ENCODE measurements at regions not wholly inside any gene's neighbourhood (a gene's known extent, or its start where the extent isn't known, plus 50 kb on each side); places are given as distances from the start of the nearest gene placed in this dataset.

DNA sequence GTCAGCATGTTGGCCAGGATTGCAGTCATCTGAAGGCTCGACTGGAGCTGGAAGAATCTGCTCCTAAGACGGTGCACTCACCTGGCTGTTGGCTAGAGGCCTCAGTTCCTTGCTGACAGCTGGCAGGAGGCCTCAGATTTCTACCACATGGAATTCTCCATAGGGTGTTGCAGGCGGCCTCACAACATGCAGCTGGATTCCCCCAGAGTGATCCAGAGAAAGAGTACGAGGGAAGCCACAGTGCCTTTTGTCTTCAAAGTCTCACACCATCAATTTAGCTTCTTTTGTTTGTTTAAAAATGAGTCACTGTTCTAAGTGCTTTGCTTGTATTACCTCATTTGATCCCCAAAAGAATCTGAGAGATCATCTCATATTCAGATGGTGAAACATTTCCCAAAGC is 65.5 kb upstream of the FYN start:
- no peak overlapping the region; a peak in 1 of 4 replicates for H3K9ac ChIP-seq (ENCODE audit: insufficient read depth in 1 of 2, low read depth in 2 of 2, low read length in 2 of 2)
- peaks cover 12 to 16% of the 10 kb centered on the region in 2 experiments for H3K27me3 ChIP-seq (ENCODE audit: control insufficient read depth in 2 of 2, insufficient read depth in 2 of 2, low read length in 2 of 2)
- no peaks in the 10 kb centered on the region for H3K36me3 ChIP-seq (ENCODE audit: control insufficient read depth, insufficient read depth, low read length)
- ATAC-seq (no peak), FAIRE-seq (no peak), DNase-seq (ENCODE audit: extremely low read depth in 1 of 4, low spot score in 3 of 4) (no peak)
- no peak overlapping the region for H2AFZ ChIP-seq (ENCODE audit: low read depth, low read length)
- no peaks in the 10 kb centered on the region for H3K4me1 ChIP-seq (replicated peaks in 1 of 2; ENCODE audit: control insufficient read depth in 2 of 2, insufficient read depth in 2 of 2, low read length in 2 of 2)
- no peak overlapping the region for H3K4me2 ChIP-seq (ENCODE audit: insufficient read depth, low read length)
- intact Hi-C loops (cut with micrococcal nuclease) (no loop called here), in situ Hi-C loops (cut with MboI) (no loop called here)
- no peak overlapping the region for H3K27ac ChIP-seq (ENCODE audit: extremely low read depth, low read depth, low read length)
- H3K9me1 ChIP-seq (ENCODE audit: control insufficient read depth, insufficient read depth, low read length): no peaks in the 10 kb centered on the region
- POLR2A ChIA-PET: interaction anchor here (2.2 kb wide), 1 partner anchor 53 kb away, joined by 5 read pairs; no protein-coding TSS in a partner anchor
- CTCF ChIA-PET (ENCODE audit: low intra/inter-chr PET ratio): no interaction called here
- H3K79me2 ChIP-seq (ENCODE audit: control insufficient read depth, insufficient read depth, low read length): no peaks in the 10 kb centered on the region
- no TSS peak for BruUV-seq (replicated peaks)
- 5% methylated on average over 4 of the region's 4 CpGs for WGBS (ENCODE audit: insufficient coverage, low coverage, missing lambda C conversion rate)
- no peaks in the 10 kb centered on the region for H4K20me1 ChIP-seq (replicated peaks; ENCODE audit: control insufficient read depth, insufficient read depth, low read length)
- TF ChIP-seq CEBPG (CRISPR knock-in tag; IDR thresholded peaks at IDR 0.05) (no peak), CEBPG (tag; conservative IDR thresholded peaks at IDR 0.05 in 1 of 2, IDR thresholded peaks at IDR 0.05 in 1 of 2) (0 out of 4 replicates have a peak, but pooled peaks of 1 of the 2 experiments have one; percentile 11), NR1H2 (CRISPR knock-in tag; IDR thresholded peaks at IDR 0.05) (no peak)
- H3K9me3 ChIP-seq (replicated peaks; ENCODE audit: control insufficient read depth, insufficient read depth, low read depth, low read length): no peaks in the 10 kb centered on the region
- no peak overlapping the region for H3K4me3 ChIP-seq

DNA sequence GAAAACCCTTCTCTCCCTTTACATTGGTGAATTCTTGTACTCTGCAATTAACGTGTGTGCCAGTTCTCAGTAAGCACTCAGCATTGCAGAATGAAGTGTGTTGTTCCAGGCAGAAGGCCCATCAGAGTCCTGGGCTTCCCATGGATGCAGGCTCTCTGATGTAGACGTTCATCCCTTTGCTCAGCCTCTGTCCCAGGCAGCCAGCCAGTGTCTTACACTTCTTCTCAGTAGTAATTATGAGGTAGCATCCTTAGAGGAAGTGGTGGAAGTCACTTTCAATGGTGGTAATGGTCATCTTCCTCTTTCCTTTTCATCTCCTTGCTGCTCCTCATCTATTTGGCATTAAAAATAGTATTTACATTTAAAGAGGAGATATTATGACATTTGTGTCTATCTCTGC is 66.7 kb upstream of the FYN start:
- 0% methylated on average over 2 of the region's 2 CpGs for WGBS (ENCODE audit: insufficient coverage, low coverage, missing lambda C conversion rate)
- Histone ChIP-seq H3K9ac (ENCODE audit: insufficient read depth in 1 of 2, low read depth in 2 of 2, low read length in 2 of 2) (no peak overlapping the region), H4K20me1 (replicated peaks; ENCODE audit: control insufficient read depth, insufficient read depth, low read length) (no peaks in the 10 kb centered on the region), H3K27ac (ENCODE audit: extremely low read depth, low read depth, low read length) (no peak overlapping the region), H3K4me1 (replicated peaks in 1 of 2; ENCODE audit: control insufficient read depth in 2 of 2, insufficient read depth in 2 of 2, low read length in 2 of 2) (no peaks in the 10 kb centered on the region), H2AFZ (ENCODE audit: low read depth, low read length) (no peak overlapping the region), H3K27me3 (ENCODE audit: control insufficient read depth in 2 of 2, insufficient read depth in 2 of 2, low read length in 2 of 2) (peaks cover 8 to 12% of the 10 kb centered on the region in 2 experiments; a peak in 3 of 5 replicates), H3K9me1 (ENCODE audit: control insufficient read depth, insufficient read depth, low read length) (no peaks in the 10 kb centered on the region), H3K79me2 (ENCODE audit: control insufficient read depth, insufficient read depth, low read length) (no peaks in the 10 kb centered on the region), H3K9me3 (replicated peaks; ENCODE audit: control insufficient read depth, insufficient read depth, low read depth, low read length) (no peaks in the 10 kb centered on the region), H3K4me3 (no peak overlapping the region), H3K36me3 (ENCODE audit: control insufficient read depth, insufficient read depth, low read length) (no peaks in the 10 kb centered on the region), H3K4me2 (ENCODE audit: insufficient read depth, low read length) (no peak overlapping the region)
- intact Hi-C loops (cut with micrococcal nuclease): no loop called here
- ATAC-seq (no peak), DNase-seq (ENCODE audit: extremely low read depth in 1 of 4, low spot score in 3 of 4) (no peak), FAIRE-seq (no peak)
- ChIA-PET POLR2A (no interaction called here), CTCF (ENCODE audit: low intra/inter-chr PET ratio) (no interaction called here)
- TF ChIP-seq SAP30 (IDR thresholded peaks at IDR 0.05; ENCODE audit: borderline replicate concordance, insufficient read depth, low read depth, low read length, poor library complexity, severe bottlenecking): no peak
- no peak for TF ChIP-seq RAD51 (IDR thresholded peaks at IDR 0.05; ENCODE audit: borderline replicate concordance, low read depth)
- TF ChIP-seq CC2D1A (IDR thresholded peaks at IDR 0.05): no peak
- TF ChIP-seq TRIM24 (IDR thresholded peaks at IDR 0.05): no peak
- no peak for TF ChIP-seq TRIM28 (IDR thresholded peaks at IDR 0.05)
- TF ChIP-seq, protein P1, sequence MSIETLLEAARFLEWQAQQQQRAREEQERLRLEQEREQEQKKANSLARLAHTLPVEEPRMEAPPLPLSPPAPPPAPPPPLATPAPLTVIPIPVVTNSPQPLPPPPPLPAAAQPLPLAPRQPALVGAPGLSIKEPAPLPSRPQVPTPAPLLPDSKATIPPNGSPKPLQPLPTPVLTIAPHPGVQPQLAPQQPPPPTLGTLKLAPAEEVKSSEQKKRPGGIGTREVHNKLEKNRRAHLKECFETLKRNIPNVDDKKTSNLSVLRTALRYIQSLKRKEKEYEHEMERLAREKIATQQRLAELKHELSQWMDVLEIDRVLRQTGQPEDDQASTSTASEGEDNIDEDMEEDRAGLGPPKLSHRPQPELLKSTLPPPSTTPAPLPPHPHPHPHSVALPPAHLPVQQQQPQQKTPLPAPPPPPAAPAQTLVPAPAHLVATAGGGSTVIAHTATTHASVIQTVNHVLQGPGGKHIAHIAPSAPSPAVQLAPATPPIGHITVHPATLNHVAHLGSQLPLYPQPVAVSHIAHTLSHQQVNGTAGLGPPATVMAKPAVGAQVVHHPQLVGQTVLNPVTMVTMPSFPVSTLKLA (conservative IDR thresholded peaks at IDR 0.05): no peak
- no peak for TF ChIP-seq ZNF695 (CRISPR knock-in tag; IDR thresholded peaks at IDR 0.05)
- in situ Hi-C loops (cut with MboI): no loop called here
- BruUV-seq (replicated peaks): no TSS peak

Measured in K562 (cell line).